Tibial nerve (tissue), 4 donors: ENCODE measurements at regions not wholly inside any gene's neighbourhood (a gene's known extent, or its start where the extent isn't known, plus 50 kb on each side); places are given as distances from the start of the nearest gene placed in this dataset.

Experiments
- DNase-seq, 2 donors: peaks; one replicate each; pipeline ENCODE4 v3.0.0-alpha.2; 2019; ENCODE audit warnings: low spot score in 2 of 2
- H3K27ac ChIP-seq, 4 donors: fragments of 200-600 bp; sonication (generic) in 3 of 4; one replicate each; pipeline ENCODE4 v1.5.1; 2017 to 2019; ENCODE audit warnings: mild to moderate bottlenecking in 1 of 4
- H3K27me3 ChIP-seq, 2 donors: fragments of 200-600 bp; sonication (generic) in 1 of 2; one replicate each; pipeline versions ENCODE4 v1.5.1 to v1.6.0; 2017 to 2019
- H3K36me3 ChIP-seq, 3 donors: fragments of 200-600 bp; sonication (generic); one replicate each; pipeline ENCODE4 v1.5.1; 2018 to 2019
- H3K4me1 ChIP-seq, 4 donors: fragments of 200-600 bp; sonication (generic) in 3 of 4; one replicate each; pipeline ENCODE4 v1.5.1; 2017 to 2019
- H3K4me3 ChIP-seq, 4 donors: fragments of 200-600 bp; sonication (generic) in 3 of 4; one replicate each; pipeline ENCODE4 v1.5.1; 2017 to 2019; ENCODE audit warnings: mild to moderate bottlenecking in 1 of 4, moderate library complexity in 1 of 4
- H3K9me3 ChIP-seq, 4 donors: fragments of 200-600 bp; sonication (generic) in 3 of 4; one replicate each; pipeline ENCODE4 v1.5.1; 2017 to 2019
- CTCF ChIP-seq, 5 experiments: fragments of 200-600 bp in 3 of 5; fragments of 450-650 bp in 2 of 5; sonication (generic) in 3 of 5; IDR thresholded peaks; one replicate each; pipeline ENCODE4 v1.5.1; 2016 to 2019; ENCODE audit warnings: antibody characterized with exemption in 5 of 5, mild to moderate bottlenecking in 3 of 5, moderate library complexity in 2 of 5
- EP300 ChIP-seq, 2 donors: sonication (generic); formaldehyde crosslinking; IDR thresholded peaks; one replicate each; pipeline ENCODE4 v1.6.1; 2017; ENCODE audit warnings: antibody characterized with exemption in 2 of 2, mild to moderate bottlenecking in 1 of 2
- POLR2A ChIP-seq, 2 donors: fragments of 450-650 bp; IDR thresholded peaks; one replicate each; pipeline ENCODE4 v1.6.1; 2017; ENCODE audit warnings: antibody characterized with exemption in 2 of 2, mild to moderate bottlenecking in 2 of 2, moderate library complexity in 2 of 2
- WGBS, 2 donors: methylation state at CpG; one replicate each; pipeline ENCODE4 v1.1.5; 2018; 5-methylcytosine and 5-hydroxymethylcytosine counted together

DNA sequence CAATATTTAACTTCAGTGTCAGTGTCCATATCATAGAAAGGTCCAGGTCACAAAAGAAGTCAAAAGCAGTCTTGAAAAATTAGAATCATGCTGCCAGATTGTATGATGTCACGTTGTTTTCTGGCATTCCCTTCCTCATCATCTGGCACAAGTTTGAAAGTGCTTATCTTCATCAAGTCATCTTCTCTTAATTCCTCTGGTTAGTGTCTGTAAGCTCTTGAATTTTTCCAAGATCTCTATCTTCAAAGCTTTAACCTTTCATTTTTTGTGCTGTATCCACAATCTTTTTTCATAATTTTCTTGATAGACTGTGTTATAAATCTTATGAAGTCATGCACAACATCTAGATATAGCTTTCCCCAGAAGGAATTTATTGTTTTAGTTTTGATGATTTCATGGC lies 682.7 kb upstream of the AADAT start:
- DNase-seq, result no peak
- H3K4me3 ChIP-seq, result no peak overlapping the region
- H3K27me3 ChIP-seq, result no peaks in the 10 kb centered on the region
- TF ChIP-seq CTCF (IDR thresholded peaks at IDR 0.05) (no peak), POLR2A (IDR thresholded peaks at IDR 0.05) (no peak), EP300 (IDR thresholded peaks at IDR 0.05) (no peak)
- no peaks in the 10 kb centered on the region for H3K4me1 ChIP-seq
- peaks cover 0 to 4% (median 0%) of the 10 kb centered on the region in 4 donors for H3K9me3 ChIP-seq
- 49 to 55% methylated on average over 1 of the region's 1 CpG for WGBS, 2 donors
- H3K36me3 ChIP-seq, result no peaks in the 10 kb centered on the region
- no peak overlapping the region for H3K27ac ChIP-seq

GRCh38 chr4:170770664-170771063 lies 680.9 kb upstream of the AADAT start:
- 45 to 52% methylated on average over 2 of the region's 2 CpGs for WGBS, 2 donors

DNA sequence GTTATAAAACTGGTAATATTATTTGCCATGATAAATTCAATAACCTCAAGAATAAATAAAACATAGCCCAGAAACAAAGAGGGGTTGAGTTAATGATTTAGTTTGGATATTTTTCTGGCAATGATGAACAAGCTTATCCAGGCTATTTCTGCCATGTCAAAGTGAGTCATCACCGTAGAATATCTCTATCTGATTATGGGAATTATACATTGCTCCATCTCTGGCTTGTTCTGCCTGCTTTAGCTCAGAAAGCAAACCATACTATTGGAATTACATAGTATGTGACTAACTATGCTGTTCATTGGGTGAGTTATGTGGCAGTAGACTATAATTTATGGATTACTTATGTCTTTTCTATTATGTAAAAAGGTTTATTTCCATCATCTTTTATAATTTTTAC lies 680.1 kb upstream of the AADAT start:
- 84 to 87% methylated on average over 1 of the region's 1 CpG for WGBS, 2 donors

More at GRCh38 chr4:170770664-170771063, 680.9 kb upstream of the AADAT start:
- no peak overlapping the region for H3K27ac ChIP-seq
- no peaks in the 10 kb centered on the region for H3K4me1 ChIP-seq
- DNase-seq, result no peak
- H3K9me3 ChIP-seq, result no peaks in the 10 kb centered on the region
- no peak overlapping the region for H3K4me3 ChIP-seq
- H3K36me3 ChIP-seq, result no peaks in the 10 kb centered on the region
- no peak for TF ChIP-seq EP300 (IDR thresholded peaks at IDR 0.05)
- TF ChIP-seq POLR2A (IDR thresholded peaks at IDR 0.05), result no peak
- TF ChIP-seq CTCF (IDR thresholded peaks at IDR 0.05), result no peak
- H3K27me3 ChIP-seq, result no peaks in the 10 kb centered on the region

DNA sequence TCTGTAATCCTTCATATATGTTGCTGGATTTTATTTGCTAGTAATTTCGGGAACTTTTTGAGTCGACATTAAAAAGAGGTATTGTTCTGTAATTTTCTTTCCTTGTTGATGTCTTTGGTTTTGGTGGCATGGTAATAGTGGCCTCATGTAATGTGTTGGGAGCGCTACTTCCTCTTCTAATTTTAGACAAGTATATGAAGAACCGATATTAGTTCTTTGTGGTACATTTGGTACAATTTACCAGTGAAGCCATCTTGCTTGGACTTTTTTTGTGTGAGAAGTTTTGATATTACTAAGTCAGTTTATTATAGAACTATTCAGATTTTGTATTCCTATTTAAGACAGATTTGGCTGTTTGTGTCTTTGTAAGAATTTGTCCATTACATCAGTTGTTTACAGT lies 669.2 kb upstream of the AADAT start:
- 90 to 95% methylated on average over 4 of the region's 4 CpGs for WGBS, 2 donors
- Histone ChIP-seq H3K4me3 (no peak overlapping the region), H3K36me3 (no peaks in the 10 kb centered on the region), H3K9me3 (peaks cover 0 to 3% (median 0%) of the 10 kb centered on the region in 4 donors), H3K27me3 (no peaks in the 10 kb centered on the region), H3K27ac (no peak overlapping the region), H3K4me1 (no peaks in the 10 kb centered on the region)
- DNase-seq, result no peak
- TF ChIP-seq POLR2A (IDR thresholded peaks at IDR 0.05) (no peak), CTCF (IDR thresholded peaks at IDR 0.05) (no peak), EP300 (IDR thresholded peaks at IDR 0.05) (no peak)

More for the DNA sequence above, 680.1 kb upstream of the AADAT start:
- Histone ChIP-seq H3K4me1 (no peaks in the 10 kb centered on the region), H3K27ac (no peak overlapping the region), H3K9me3 (no peaks in the 10 kb centered on the region), H3K27me3 (no peaks in the 10 kb centered on the region), H3K4me3 (no peak overlapping the region), H3K36me3 (no peaks in the 10 kb centered on the region)
- DNase-seq, result no peak
- TF ChIP-seq POLR2A (IDR thresholded peaks at IDR 0.05) (no peak), EP300 (IDR thresholded peaks at IDR 0.05) (no peak), CTCF (IDR thresholded peaks at IDR 0.05) (no peak)

GRCh38 chr4:170750519-170750918 lies 660.8 kb upstream of the AADAT start:
- no peak overlapping the region for H3K27ac ChIP-seq
- no peak overlapping the region for H3K4me3 ChIP-seq
- H3K36me3 ChIP-seq, result no peaks in the 10 kb centered on the region
- peaks cover 0 to 6% (median 0%) of the 10 kb centered on the region in 4 donors for H3K9me3 ChIP-seq
- DNase-seq, result no peak
- TF ChIP-seq POLR2A (IDR thresholded peaks at IDR 0.05), result no peak
- TF ChIP-seq EP300 (IDR thresholded peaks at IDR 0.05), result no peak
- TF ChIP-seq CTCF (IDR thresholded peaks at IDR 0.05), result no peak
- no peaks in the 10 kb centered on the region for H3K4me1 ChIP-seq
- H3K27me3 ChIP-seq, result no peaks in the 10 kb centered on the region
- whole genome bisulfite sequencing, 2 donors, result 90 to 91% methylated on average over 5 of the region's 5 CpGs
